ENCODE measurements at regions not wholly inside any gene's neighbourhood (a gene's known extent, or its start where the extent isn't known, plus 50 kb on each side); places are given as distances from the start of the nearest gene placed in this dataset.
A peak's percentile ranks its signal among the peaks of the same experiment; 100 is the strongest.

DNA sequence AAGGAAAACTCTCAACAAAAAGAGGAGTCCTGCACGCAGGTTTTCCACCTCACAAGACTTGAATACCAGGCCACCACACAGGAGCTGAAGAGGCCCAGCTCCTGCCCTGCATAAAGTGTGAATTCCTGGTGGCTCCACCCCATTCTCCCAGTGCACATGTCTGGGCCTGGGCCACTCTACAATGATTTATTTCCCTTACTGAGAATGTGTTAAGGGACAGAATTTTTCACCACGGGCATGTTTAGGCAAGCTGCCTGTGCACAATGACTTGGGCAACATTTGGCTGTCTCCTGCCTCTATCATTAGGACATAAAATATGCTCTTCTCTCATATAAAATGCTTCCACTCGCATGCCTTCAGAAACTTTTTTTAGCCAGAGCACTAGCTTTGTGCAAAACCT lies 197.1 kb downstream of the SLC7A11 start:
- ChIA-PET POLR2A (ENCODE audit: unreplicated experiment) (interaction anchor here (1.0 kb wide), 1 partner anchor 513 kb away, joined by 3 read pairs; the partner anchor contains the start of gene PCDH18), CTCF (interaction anchor here (0.7 to 1.4 kb wide), 3 partner anchors 9 to 533 kb away, joined by 3 to 7 read pairs (median 5); no protein-coding TSS in a partner anchor)
- in situ Hi-C loops (cut with MboI; ENCODE audit: low sequenced_read_pairs) = no loop called here
- Histone ChIP-seq H2AK5ac (ENCODE audit: low read depth, low read length) (no peak overlapping the region), H2AK9ac (replicated peaks; ENCODE audit: low read depth, low read length, poor library complexity) (no peak overlapping the region), H3K56ac (ENCODE audit: extremely low read depth, insufficient read depth, low read length) (no peak overlapping the region), H3K4ac (ENCODE audit: low read depth, low read length) (peak overlapping the region; percentile 45; the same call in 1 of the 2 replicates), H3K23ac (ENCODE audit: low read depth, low read length) (no peak overlapping the region), H4K91ac (ENCODE audit: insufficient read depth, low read depth, low read length) (peak overlapping the region; percentile 2), H2BK15ac (ENCODE audit: low read depth, low read length) (0 out of 3 replicates have a peak overlapping the region, but pooled peaks have one; percentile 32), H4K5ac (ENCODE audit: low read depth, low read length) (peak overlapping the region; percentile 88; the same call in 1 of the 2 replicates), H4K20me1 (ENCODE audit: insufficient read depth, low read length) (no peaks in the 10 kb centered on the region), H3K27me3 (ENCODE audit: control insufficient read depth, insufficient read depth, low read length) (no peaks in the 10 kb centered on the region), H3K4me2 (ENCODE audit: low read depth, low read length) (no peak overlapping the region), H4K8ac (ENCODE audit: low read depth in 2 of 2, low read length in 2 of 2) (peak overlapping the region; percentile 48 to 67; a peak in 3 of 4 replicates), H2BK20ac (ENCODE audit: low read depth, low read length) (peak overlapping the region; percentile 60; the same call in 1 of the 2 replicates), H2AFZ (replicated peaks; ENCODE audit: low read length, poor library complexity) (peak overlapping the region; percentile 45), H3K36me3 (ENCODE audit: control insufficient read depth, insufficient read depth, low read length) (no peaks in the 10 kb centered on the region), H3K79me1 (ENCODE audit: low read depth in 1 of 2, low read length in 2 of 2) (no peaks in the 10 kb centered on the region), H3K4me3 (ENCODE audit: insufficient read depth, low read depth, low read length) (no peak overlapping the region), H3K9ac (ENCODE audit: low read depth, low read length) (no peak overlapping the region), H3K9me1 (ENCODE audit: insufficient read depth, low read length) (peaks cover under 1% of the 10 kb centered on the region; the same call in 1 of the 2 replicates), H2BK5ac (ENCODE audit: low read depth, low read length, poor library complexity, severe bottlenecking) (peak overlapping the region; percentile 74), H3K4me1 (ENCODE audit: control insufficient read depth, insufficient read depth, low read length) (peaks cover 11% of the 10 kb centered on the region), H3K18ac (ENCODE audit: low read depth, low read length) (peak overlapping the region; percentile 90; the same call in 1 of the 2 replicates), H2BK120ac (ENCODE audit: low read depth, low read length) (peak overlapping the region; percentile 63), H3K14ac (replicated peaks; ENCODE audit: low read depth, low read length) (no peak overlapping the region), H3K27ac (ENCODE audit: insufficient read depth, low read length) (peak overlapping the region; percentile 17; the same call in 1 of the 2 replicates), H3K9me3 (ENCODE audit: control insufficient read depth, insufficient read depth, low read length) (no peaks in the 10 kb centered on the region)
- intact Hi-C loops (cut with micrococcal nuclease) = no loop called here
- DNase-seq (no peak), ATAC-seq (ENCODE audit: low read depth) (peak; percentile 60)
- WGBS, 2 experiments (ENCODE audit: extremely low coverage in 2 of 2, insufficient read length in 1 of 2) = no CpG with 5 or more reads among the region's 3 CpGs
- TF ChIP-seq CHD1 (IDR thresholded peaks at IDR 0.05; ENCODE audit: low read depth, low read length) = no peak
- no peak for TF ChIP-seq MXI1 (IDR thresholded peaks at IDR 0.05; ENCODE audit: borderline replicate concordance, low read depth, low read length)
- TF ChIP-seq CEBPB (IDR thresholded peaks at IDR 0.05; ENCODE audit: low read depth, low read length) = no peak
- TF ChIP-seq POLR2A (IDR thresholded peaks at IDR 0.05; ENCODE audit: low read depth, low read length) = no peak
- no peak for TF ChIP-seq RAD21 (IDR thresholded peaks at IDR 0.05; ENCODE audit: low read length)
- no peak for TF ChIP-seq BHLHE40 (IDR thresholded peaks at IDR 0.05; ENCODE audit: low read depth, low read length)
- TF ChIP-seq RFX5 (IDR thresholded peaks at IDR 0.05; ENCODE audit: low read depth, low read length) = no peak
- TF ChIP-seq RCOR1 (IDR thresholded peaks at IDR 0.05; ENCODE audit: insufficient replicate concordance, low read length) = no peak
- TF ChIP-seq, protein P1, sequence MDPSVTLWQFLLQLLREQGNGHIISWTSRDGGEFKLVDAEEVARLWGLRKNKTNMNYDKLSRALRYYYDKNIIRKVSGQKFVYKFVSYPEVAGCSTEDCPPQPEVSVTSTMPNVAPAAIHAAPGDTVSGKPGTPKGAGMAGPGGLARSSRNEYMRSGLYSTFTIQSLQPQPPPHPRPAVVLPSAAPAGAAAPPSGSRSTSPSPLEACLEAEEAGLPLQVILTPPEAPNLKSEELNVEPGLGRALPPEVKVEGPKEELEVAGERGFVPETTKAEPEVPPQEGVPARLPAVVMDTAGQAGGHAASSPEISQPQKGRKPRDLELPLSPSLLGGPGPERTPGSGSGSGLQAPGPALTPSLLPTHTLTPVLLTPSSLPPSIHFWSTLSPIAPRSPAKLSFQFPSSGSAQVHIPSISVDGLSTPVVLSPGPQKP (IDR thresholded peaks at IDR 0.05; ENCODE audit: borderline replicate concordance, low read depth, low read length) = no peak
- no peak for TF ChIP-seq NFE2L2 (IDR thresholded peaks at IDR 0.05; ENCODE audit: low read depth, low read length)
- TF ChIP-seq, protein P2, sequence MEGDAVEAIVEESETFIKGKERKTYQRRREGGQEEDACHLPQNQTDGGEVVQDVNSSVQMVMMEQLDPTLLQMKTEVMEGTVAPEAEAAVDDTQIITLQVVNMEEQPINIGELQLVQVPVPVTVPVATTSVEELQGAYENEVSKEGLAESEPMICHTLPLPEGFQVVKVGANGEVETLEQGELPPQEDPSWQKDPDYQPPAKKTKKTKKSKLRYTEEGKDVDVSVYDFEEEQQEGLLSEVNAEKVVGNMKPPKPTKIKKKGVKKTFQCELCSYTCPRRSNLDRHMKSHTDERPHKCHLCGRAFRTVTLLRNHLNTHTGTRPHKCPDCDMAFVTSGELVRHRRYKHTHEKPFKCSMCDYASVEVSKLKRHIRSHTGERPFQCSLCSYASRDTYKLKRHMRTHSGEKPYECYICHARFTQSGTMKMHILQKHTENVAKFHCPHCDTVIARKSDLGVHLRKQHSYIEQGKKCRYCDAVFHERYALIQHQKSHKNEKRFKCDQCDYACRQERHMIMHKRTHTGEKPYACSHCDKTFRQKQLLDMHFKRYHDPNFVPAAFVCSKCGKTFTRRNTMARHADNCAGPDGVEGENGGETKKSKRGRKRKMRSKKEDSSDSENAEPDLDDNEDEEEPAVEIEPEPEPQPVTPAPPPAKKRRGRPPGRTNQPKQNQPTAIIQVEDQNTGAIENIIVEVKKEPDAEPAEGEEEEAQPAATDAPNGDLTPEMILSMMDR (conservative IDR thresholded peaks at IDR 0.05; ENCODE audit: low read depth, low read length) = no peak
- no peak for TF ChIP-seq FOS (IDR thresholded peaks at IDR 0.05; ENCODE audit: low read depth, low read length)
- BruUV-seq (replicated peaks) = no TSS peak
- dilution Hi-C loops (cut with HindIII; ENCODE audit: low sequenced_read_pairs, unreplicated experiment) = no loop called here

All from IMR-90 (cell line).